ENCODE measurements at regions not wholly inside any gene's neighbourhood (a gene's known extent, or its start where the extent isn't known, plus 50 kb on each side); places are given as distances from the start of the nearest gene placed in this dataset.
"Not testable (repeated sequence)": the region's sequence is repeated elsewhere in the genome, so short reads cannot be mapped to it uniquely, and the experiment has no call there.

- no peak for DNase-seq
Observed at GRCh38 chr7:82701949-82702348, 258.4 kb upstream of the CACNA2D1 start.

DNA sequence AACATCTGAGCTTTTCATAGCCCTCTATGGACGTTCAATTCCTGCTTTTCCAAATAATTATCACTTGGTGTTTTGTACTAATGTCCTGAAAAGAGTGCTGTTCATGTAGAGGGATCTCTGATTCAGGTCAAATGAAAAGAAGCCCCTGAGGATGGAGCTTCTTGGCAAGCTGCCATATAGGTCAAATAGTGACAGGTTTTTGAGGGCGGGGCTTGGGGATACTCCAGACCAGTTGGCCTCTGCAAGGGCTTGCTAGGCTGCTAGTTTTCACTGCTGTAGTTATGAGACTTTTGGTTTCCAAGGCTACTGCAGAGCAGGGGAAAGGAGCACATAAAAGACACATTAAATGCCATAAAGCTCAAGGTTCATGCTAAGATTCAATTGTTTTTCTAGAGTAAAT lies 257.2 kb upstream of the CACNA2D1 start:
- no peak for DNase-seq

DNA sequence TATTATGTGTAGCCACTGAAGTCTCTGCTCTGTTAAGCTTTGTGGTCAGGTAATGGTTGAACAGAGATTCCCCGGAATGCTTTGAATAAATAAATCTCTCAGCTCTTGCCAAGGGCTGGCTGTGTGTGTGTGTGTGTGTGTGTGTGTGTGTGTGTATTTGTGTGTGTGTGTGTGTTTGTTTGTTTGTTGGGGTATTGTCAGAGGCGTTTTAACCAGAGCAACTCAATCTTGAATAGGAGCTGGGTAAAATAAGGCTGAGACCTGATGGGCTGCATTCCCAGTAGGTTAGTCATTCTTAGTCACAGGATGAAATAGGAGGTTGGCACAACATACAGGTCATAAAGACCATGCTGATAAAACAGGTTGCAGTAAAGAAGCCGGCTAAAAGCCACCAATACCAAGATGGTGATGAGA lies 256.2 kb upstream of the CACNA2D1 start:
- no peak for DNase-seq

DNA sequence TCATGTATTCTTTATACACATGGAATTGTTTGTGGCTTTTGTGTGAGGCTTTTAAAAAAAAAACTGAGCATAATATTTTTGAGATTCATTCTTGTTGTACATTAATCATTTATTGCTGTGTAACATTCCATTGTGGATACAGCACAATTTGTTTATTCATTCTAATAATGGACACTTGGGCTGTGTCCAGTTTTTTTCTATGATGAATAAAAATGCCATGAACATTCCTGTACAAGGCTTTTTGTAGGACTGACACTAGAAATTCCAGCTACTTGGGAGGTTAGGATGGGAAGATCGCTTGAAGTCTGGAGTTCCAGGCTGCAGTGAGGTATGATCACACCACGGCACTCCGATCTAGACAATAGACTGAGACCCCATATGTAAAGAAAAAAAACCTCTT lies 254.3 kb upstream of the CACNA2D1 start:
- DNase-seq = no peak

DNA sequence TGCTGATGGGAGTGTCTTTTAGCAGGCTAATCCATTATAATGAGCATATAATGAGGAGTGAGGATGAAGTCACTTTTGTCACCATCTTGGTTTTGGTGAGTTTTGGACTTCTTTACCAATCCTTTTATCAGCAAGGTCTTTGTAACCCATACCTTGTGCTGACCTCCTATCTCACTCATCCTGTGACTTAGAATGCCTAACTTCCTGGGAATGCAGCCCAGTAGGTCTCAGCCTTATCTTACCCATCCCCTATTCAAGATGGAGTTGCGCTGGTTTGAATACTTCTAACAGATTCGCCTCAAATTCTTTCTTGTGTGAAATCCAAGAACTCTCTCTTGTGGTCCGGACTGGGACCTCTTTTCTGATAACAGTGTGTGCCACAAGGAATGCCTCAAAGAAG lies 253.1 kb upstream of the CACNA2D1 start:
- DNase-seq = no peak

DNA sequence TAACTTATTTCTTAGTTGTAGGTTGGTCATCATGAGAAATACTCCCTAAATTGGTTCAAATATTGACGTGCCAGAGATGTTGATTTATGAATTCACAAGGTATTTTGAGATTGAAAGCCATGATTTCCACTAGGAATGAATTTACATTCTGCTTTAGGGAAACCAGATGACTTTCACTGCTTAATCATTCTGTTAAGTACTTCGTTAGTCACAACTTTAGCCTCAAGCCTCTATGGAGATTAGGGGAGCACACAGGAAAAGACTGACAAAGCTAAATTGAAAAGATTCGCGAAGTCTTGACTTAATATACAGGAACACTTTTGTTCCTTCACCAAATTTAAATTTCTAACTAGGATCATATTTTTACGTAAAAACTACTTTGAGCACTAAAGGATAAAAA lies 250.4 kb upstream of the CACNA2D1 start:
- DNase-seq = no peak

DNA sequence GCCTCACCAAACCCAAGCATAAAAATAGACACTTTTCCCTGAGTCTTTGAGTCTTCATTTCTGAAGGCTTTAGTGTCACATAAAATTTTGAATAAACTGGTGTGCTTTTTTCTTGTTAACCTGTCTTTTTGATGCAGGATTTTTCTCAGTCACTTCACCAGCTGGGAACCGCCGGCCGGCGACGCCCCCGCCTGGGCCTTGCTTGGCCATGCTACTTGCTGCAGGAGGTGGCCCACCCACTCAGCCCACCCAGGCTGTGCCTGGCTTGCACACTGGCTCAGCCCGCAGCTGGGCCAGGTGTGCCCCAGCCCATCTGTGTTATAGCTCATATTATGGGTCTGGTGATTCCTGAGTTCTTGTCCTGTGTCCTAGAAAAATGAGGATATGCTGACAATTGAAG lies 247.4 kb upstream of the CACNA2D1 start:
- no peak for DNase-seq

DNA sequence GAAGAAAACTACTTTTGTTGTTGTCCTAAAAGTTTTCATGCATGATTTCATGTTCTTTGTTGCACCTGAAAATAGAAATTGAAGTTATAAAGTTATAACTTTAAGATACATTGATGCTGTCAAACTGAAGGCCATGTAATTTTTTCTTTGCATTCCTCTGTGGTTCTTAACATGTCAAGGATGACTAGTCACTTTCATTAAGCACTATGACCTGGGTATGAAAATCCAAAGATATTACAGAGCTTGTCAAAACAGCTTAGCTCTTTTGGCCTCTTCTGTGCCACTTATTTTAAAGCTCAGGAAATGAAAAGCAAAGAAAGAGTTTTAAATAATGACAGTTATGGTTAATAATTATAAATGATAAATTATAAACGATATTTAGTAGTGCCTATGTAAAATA lies 241.6 kb upstream of the CACNA2D1 start:
- DNase-seq = no peak

GRCh38 chr7:82678716-82679115 lies 235.1 kb upstream of the CACNA2D1 start:
- no peak for DNase-seq

DNA sequence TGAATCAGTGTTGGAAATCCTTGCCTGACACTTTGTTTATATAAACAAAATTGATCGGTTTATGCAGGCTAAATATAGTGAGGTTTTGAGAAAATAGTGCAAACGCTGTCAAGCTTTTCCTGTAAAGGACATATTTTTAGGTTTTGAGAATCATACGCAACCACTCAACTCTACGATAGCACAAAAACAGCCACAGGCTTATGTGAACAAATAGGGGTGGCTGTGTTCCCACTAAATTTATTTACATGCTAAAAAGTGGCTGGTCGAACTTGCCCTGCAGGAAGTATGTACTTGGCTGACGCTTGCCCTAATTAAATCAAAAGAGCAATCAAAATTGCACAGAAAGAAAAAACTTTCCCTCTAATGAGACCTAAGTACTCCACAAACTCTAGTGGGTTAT lies 234.7 kb upstream of the CACNA2D1 start:
- no peak for DNase-seq

GRCh38 chr7:82677493-82677892 lies 233.9 kb upstream of the CACNA2D1 start:
- no peak for DNase-seq

- no peak for DNase-seq
Observed at GRCh38 chr7:82676777-82677463, 233.3 kb upstream of the CACNA2D1 start.

GRCh38 chr7:82675396-82675795 lies 231.8 kb upstream of the CACNA2D1 start:
- DNase-seq = no peak

- DNase-seq = no peak
Observed at GRCh38 chr7:82674268-82674667, 230.7 kb upstream of the CACNA2D1 start.

DNA sequence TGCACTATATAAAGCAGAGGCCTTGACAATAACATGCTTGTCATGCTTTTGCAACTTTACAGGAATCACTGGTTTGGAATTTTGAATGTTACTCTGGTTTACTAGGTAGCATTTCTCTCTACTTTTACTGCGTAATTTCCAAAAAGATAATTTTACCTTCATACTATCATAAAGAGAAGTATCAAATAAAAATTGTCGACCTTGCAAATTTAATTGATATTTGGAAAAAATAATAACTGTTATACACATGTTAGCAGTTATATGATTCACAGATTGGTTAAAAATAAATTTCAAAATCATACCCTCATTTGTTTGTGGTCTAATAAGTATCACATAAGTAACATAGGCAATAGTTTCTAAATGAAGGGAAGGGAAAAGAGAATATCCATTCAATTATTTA lies 228.5 kb upstream of the CACNA2D1 start:
- DNase-seq = no peak

DNA sequence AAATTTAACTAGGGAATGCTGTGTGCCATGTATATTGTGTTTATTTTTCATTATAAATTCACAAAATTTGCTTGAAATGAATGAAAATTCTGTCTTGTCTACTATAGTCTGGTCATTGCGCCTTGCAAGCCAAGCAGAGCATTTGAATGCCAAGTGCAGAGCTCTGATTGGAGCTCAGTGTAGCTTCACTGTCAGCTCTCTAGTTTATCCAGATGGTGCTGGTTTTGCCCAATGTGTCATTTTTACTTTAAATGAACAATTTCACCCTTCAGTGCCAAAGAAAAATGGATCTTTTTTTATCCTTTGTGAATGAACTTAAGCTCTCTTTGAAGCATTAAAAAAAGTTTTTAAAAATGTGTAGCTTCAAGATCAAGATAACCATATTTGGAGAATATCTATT lies 225.6 kb upstream of the CACNA2D1 start:
- DNase-seq = no peak

DNA sequence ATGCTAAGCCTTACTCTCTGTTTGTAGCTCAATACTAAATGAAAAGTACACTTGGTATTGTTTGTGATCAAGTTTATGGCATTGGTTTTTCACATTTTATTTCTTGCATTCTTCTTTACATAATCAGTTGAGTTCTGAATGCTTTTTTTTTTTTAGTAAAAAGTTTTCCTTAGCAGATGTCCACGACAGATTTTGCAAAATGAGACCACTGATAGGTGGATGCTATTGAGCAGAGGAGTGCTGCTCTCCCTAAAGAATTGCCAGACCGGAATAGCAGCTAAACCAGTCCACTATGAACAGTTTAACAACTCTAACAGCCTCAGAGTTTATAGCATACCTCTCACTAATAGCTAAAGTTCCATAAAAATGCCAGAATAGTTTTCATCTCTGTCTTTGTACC lies 225.1 kb upstream of the CACNA2D1 start:
- DNase-seq = no peak

DNA sequence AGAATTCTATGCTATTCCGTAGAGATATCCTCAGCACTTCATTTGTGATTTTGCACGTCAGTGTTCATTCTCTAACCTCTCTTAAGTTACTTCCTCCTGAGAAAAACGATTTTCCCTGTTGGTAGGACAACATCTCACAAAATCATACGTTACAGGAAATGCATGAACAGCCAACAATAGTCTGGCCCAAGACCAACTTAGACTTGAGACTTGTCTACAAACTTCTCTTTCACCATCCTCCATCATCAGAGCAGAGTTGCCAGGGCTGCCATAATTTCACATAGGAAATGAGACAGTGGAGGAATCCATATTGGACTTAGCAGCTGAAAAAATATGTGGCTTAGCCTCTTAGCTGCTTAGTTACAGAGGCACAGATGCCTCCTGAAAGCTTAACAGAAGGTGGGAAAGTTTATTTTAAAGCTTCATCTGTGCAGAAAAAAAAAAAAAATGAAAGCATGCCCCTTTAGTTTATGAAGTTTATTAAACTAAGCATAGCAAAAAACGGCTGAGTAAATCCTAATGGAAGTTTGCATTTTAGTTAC lies 222.5 kb upstream of the CACNA2D1 start:
- no peak for DNase-seq

GRCh38 chr7:82655965-82656364 lies 212.4 kb upstream of the CACNA2D1 start:
- DNase-seq = no peak

DNA sequence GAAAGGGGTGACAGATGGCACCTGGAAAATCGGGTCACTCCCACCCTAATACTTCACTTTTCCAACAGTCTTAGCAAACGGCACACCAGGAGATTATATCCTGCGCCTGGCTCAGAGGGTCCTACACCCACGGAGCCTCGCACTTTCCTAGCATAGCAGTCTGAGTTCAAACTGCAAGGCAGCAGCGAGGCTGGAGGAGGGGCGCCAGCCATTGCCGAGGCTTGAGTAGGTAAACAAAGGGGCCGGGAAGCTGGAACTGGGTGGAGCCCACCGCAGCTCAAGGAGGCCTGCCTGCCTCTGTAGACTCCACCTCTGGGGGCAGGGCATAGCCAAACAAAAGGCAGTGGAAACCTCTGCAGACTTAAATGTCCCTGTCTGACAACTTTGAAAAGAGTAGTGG lies 206.5 kb upstream of the CACNA2D1 start:
- DNase-seq = not testable (repeated sequence)

DNA sequence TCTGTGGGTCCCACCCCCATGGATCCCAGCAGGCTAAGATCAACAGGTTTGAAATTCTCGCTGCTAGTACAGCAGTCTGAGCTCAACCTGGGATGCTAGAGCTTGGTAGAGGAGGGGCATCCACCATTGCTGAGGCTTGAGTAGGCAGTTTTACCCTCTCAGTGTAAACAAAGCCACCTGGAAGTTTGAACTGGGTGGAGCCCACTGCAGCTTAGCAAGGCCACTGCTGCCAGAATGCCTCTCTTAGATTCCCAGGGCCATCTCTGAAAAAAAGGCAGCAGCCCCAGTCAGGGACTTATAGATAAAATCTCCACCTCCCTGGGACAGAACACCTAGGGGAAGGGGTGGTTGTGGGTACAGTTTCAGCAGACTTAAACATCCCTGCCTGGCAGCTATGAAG lies 190.0 kb upstream of the CACNA2D1 start:
- DNase-seq = no peak

- DNase-seq = no peak
Observed at GRCh38 chr7:82631998-82632397, 188.4 kb upstream of the CACNA2D1 start.

- DNase-seq = no peak
Observed at GRCh38 chr7:82629583-82629982, 186.0 kb upstream of the CACNA2D1 start.

DNA sequence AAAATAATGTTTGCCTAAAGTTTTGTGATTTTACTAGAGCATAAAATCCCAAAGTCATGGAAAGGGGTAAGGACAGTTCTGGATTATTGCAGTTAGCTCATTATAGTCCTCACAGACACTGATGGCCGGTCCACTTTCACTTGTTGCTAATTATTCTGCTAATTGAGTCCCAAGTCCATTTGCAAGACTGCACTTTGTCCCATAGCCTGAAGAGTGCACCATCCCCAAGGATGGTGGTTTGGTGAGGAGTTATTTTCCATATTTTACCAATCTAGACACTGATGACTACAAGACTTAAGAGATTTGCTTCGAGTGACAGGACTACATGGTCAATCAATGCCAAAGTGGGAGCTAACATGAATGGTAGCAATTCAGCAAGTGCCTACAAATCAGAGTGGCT lies 181.8 kb upstream of the CACNA2D1 start:
- no peak for DNase-seq

GRCh38 chr7:82624965-82625364 lies 181.4 kb upstream of the CACNA2D1 start:
- no peak for DNase-seq

All from hematopoietic multipotent progenitor cell treated with erythropoietin and hydrocortisone succinate and interleukin-3 and kit ligand, for 8 days (in vitro differentiated cells).